ENCODE measurements at regions not wholly inside any gene's neighbourhood (a gene's known extent, or its start where the extent isn't known, plus 50 kb on each side); places are given as distances from the start of the nearest gene placed in this dataset.
"Not testable (repeated sequence)": the region's sequence is repeated elsewhere in the genome, so short reads cannot be mapped to it uniquely, and the experiment has no call there.

DNA sequence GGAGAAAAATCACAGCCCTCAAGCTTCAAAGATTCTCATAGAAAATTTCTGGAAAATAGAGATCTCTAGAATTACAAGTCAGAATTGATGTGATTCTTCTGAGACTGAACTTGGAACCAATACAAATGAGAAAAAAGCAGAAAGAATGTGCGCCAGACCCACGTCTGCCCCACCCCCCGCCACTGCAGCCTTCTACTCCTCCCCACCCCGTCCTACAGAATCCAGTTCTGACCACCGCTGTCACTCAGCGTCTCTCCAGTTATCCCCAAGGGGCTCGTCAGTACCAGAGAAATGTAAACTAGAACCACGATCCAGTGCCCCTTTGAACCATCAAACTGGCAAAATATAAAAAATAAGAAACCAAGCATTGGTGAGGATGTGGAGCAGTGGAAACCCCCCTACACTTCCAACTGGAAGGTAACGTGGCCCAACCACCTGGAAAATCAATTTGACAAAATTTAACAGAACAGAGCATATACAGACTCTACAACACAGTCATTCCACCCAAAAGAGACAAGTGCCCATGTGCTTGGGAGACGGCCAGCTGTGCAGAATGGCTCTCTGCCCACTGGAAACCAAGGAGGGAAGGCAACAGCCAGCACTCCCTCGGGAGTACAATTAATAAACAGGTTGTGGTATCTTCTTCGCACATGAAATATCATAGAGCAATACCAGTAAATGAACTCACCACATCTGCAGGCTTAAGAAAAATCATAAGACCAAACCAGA lies 397.9 kb downstream of the TNS3 start:
- no peak for DNase-seq (ENCODE audit: low spot score)
- TF ChIP-seq, protein P1, sequence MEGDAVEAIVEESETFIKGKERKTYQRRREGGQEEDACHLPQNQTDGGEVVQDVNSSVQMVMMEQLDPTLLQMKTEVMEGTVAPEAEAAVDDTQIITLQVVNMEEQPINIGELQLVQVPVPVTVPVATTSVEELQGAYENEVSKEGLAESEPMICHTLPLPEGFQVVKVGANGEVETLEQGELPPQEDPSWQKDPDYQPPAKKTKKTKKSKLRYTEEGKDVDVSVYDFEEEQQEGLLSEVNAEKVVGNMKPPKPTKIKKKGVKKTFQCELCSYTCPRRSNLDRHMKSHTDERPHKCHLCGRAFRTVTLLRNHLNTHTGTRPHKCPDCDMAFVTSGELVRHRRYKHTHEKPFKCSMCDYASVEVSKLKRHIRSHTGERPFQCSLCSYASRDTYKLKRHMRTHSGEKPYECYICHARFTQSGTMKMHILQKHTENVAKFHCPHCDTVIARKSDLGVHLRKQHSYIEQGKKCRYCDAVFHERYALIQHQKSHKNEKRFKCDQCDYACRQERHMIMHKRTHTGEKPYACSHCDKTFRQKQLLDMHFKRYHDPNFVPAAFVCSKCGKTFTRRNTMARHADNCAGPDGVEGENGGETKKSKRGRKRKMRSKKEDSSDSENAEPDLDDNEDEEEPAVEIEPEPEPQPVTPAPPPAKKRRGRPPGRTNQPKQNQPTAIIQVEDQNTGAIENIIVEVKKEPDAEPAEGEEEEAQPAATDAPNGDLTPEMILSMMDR (IDR thresholded peaks at IDR 0.05; ENCODE audit: extremely low read depth, missing control alignments) = no peak

DNA sequence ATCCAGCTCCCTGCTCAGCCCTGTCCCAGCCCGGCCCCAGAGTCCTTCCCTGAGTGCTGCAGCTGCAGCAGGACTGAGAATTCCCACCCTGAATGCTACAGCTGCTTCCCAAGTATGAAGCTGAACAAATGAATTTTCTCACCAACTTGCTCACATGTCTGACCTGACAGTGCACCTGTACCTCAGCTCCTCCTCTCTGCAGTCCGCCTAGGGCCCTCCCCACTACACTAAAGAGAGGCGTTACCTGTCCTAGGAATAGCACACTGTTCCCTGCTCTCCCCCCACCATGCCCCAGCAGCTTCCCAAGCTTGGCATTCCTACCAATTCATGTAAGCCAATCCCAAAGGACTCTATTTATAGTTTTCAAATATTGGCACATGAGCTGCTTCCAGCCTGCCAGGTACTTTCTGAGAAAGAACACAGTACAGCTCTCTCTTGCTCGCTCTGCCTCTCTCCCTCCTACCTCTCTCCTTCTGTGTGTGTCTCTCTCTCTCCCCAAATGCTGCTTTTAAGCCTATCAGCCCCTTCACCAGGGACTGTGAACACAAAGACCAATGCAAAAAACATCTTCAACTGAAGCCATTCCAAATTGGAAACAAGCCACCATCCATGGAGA lies 400.1 kb downstream of the TNS3 start:
- no peak for DNase-seq (ENCODE audit: low spot score)
- TF ChIP-seq, protein P1 (IDR thresholded peaks at IDR 0.05; ENCODE audit: extremely low read depth, missing control alignments) = no peak

DNA sequence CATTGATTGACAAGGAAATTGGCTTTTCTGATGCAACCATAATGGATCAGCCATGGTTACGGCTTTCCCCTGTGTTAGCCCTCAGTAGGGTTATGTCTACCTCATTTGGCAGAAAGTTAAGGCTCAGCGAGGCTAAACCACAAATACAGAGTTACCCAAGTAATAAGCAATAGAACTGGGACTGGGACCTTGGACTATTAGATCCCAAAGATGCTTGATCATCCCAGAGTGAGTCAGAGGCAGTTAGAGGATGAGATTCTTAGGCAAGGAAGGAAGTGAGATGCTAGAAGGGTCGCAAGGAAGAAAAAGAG lies 401.4 kb downstream of the TNS3 start:
- TF ChIP-seq, protein P1 (IDR thresholded peaks at IDR 0.05; ENCODE audit: extremely low read depth, missing control alignments) = no peak
- DNase-seq (ENCODE audit: low spot score) = no peak

DNA sequence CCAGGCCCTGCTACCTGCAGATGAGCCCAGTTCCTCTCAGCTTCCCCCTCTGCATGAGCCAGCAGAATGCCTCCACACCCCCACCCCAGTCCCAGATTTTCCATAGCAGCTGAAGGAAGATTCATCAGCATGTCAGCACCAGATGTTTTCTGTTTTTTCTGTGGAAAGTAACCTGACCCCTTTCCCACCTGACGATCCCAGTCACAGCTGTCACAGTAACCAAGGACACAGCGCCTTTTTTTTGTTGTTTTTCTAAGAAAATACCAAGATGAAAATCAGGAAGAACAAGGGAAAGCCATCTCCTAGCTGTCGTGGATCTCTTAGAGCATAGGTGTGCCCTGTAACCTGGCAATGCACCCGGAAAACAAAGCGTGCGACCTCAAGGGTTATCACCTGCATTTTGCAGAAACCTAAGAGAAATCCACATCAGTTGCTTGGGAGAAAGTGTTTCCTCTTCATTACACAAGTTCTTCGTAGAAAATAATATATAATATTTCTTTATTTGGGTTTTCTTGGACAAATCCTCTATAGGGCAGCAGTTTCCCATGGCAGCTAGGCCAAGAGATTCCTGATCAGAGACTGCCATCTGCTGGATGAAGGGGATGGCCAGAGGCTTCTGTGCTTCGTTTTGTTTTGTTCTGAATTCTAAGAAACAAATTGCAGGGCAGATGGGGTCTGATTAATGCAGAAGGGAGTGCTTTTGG lies 401.9 kb downstream of the TNS3 start:
- TF ChIP-seq, protein P1 (IDR thresholded peaks at IDR 0.05; ENCODE audit: extremely low read depth, missing control alignments) = peak; percentile 54
- peak; percentile 43 for DNase-seq (ENCODE audit: low spot score)

DNA sequence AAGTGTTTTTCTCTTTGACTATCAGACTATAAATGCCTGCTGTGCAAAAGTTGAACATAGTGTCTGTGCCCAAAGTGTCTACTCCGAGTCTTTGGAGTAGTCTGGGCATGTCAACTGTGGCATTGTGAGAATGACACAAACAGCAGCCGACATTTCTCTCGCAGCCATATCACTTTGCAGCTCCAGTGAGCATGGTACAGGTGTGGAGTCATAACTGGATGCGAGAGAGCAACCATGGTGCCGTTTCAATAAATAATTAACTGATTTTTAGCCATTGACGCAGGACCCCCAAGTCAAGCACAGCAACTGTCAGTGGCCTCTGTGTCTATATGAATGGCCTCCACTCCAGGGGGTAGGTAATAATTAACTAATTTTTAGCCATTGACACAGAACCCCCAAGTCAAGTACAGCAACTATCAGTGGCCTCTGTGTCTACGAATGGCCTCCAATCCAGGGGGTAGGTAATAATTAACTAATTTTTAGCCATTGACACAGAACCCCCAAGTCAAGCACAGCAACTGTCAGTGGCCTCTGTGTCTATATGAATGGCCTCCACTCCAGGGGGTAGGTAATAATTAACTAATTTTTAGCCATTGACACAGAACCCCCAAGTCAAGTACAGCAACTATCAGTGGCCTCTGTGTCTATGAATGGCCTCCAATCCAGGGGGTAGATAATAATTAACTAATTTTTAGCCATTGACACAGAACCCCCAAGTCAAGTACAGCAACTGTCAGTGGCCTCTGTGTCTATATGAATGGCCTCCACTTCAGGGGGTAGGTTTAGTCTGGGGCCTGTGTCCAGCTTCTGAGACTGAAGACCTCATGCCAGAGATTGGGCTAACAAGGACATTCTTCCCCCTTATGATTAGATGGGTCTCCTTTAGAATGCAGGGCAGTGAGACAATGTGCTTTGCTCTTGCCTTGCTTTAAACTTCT lies 409.0 kb downstream of the TNS3 start:
- not testable (repeated sequence) for DNase-seq (ENCODE audit: low spot score)

DNA sequence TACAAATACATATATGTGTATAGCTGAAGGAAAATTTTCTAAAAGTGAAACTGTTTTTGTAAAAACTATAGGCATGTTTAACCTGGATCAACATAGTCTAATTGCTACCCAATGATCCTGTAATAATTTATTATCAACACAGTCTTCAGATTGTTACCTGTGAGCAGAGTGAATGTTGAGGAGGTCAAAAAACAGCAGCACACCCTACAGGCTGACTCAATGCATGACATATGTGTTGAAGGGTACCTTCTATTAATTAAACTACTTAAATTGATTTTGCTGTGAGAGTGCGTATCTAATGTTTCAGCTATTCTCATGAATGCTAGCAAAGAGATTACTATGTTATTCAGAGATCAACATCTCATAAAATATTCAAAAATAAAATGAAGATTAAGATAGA lies 411.4 kb downstream of the TNS3 start:
- no peak for DNase-seq (ENCODE audit: low spot score)
- TF ChIP-seq, protein P1 (IDR thresholded peaks at IDR 0.05; ENCODE audit: extremely low read depth, missing control alignments) = no peak

DNA sequence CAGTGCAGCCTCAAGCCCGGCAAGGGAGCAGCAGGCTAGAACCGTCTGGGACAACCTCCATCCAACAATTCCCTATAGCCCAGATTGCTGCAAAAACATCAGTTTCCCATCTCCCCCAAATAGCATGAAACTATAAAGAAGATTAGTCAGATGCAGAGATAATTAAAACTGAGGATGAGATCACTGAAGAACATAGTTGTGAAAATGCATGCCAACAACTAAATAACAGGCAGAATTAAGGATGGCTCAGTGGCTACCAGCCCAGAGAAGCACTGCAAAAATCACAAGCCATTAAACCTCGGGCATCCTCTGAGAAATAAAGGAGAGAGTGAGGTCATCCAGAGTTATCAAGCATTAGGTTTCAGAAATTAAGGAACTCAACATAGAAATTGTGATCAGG lies 427.1 kb downstream of the TNS3 start:
- no peak for DNase-seq (ENCODE audit: low spot score)
- TF ChIP-seq, protein P1 (IDR thresholded peaks at IDR 0.05; ENCODE audit: extremely low read depth, missing control alignments) = no peak
